Activated T-helper 2 cell treated with anti-CD3 and anti-CD28 coated beads, Interferon-gamma antibody, Interleukin-2, Interleukin-4, amounts not matched to agents 10 μg/mL and 5 μg/mL and 100 μg/mL, durations not matched to agents 14 hours and 24 hours and 36 hours (primary cell): ENCODE measurements at regions not wholly inside any gene's neighbourhood (a gene's known extent, or its start where the extent isn't known, plus 50 kb on each side); places are given as distances from the start of the nearest gene placed in this dataset.
A peak's percentile ranks its signal among the peaks of the same experiment; 100 is the strongest.

Experiments used
- DNase-seq: peaks from one replicate; pipeline ENCODE4 v3.0.0; 2021; ENCODE audit warnings: low spot score
- H3K27ac Mint-ChIP-seq: one replicate; pipeline ENCODE4 v1.8.0; 2021; ENCODE audit warnings: mixed read lengths
- H3K27me3 Mint-ChIP-seq: one replicate; pipeline ENCODE4 v1.8.0; 2021; ENCODE audit warnings: low read depth, mixed read lengths
- H3K36me3 Mint-ChIP-seq: one replicate; pipeline ENCODE4 v1.8.0; 2021; ENCODE audit warnings: low read depth, mixed read lengths
- H3K4me1 Mint-ChIP-seq: one replicate; pipeline ENCODE4 v1.8.0; 2021; ENCODE audit warnings: low read depth, mixed read lengths
- H3K4me3 Mint-ChIP-seq: one replicate; pipeline ENCODE4 v1.8.0; 2021; ENCODE audit warnings: low read depth, mild to moderate bottlenecking, moderate library complexity, mixed read lengths
- H3K9me3 Mint-ChIP-seq: one replicate; pipeline ENCODE4 v1.8.0; 2021; ENCODE audit warnings: mixed read lengths
- intact Hi-C: fragments of 100-400 bp; cut with micrococcal nuclease; formaldehyde crosslinking; loops from one replicate; pipeline ENCODE4 v1.15.1; 2023

DNA sequence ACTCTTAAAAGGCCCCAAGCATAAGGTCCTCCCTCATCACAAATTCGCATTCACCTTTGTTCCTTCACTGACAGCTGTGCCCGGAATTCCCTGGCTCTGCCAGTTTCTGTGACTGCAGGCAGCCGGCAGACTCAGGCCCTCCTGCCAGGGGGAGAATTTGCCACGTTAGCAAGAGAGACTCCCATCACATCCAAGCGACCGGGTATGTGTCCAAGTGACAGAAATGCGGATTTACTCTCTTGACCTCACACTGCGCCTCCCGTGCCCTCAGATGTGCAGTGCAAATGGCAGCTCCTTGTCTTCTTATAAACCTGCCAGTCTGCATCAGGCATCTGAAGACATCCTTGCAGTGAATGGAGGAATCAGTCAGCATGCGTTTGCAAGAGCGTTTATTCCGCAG, 187.1 kb upstream of the WWC1 start:
- no peak overlapping the region for H3K27ac Mint-ChIP-seq
- H3K9me3 Mint-ChIP-seq: no peaks in the 10 kb centered on the region
- H3K27me3 Mint-ChIP-seq: peaks cover 2% of the 10 kb centered on the region
- H3K4me1 Mint-ChIP-seq: no peaks in the 10 kb centered on the region
- intact Hi-C loops: no loop called here
- DNase-seq: no peak
- H3K36me3 Mint-ChIP-seq: no peaks in the 10 kb centered on the region
- no peak overlapping the region for H3K4me3 Mint-ChIP-seq

DNA sequence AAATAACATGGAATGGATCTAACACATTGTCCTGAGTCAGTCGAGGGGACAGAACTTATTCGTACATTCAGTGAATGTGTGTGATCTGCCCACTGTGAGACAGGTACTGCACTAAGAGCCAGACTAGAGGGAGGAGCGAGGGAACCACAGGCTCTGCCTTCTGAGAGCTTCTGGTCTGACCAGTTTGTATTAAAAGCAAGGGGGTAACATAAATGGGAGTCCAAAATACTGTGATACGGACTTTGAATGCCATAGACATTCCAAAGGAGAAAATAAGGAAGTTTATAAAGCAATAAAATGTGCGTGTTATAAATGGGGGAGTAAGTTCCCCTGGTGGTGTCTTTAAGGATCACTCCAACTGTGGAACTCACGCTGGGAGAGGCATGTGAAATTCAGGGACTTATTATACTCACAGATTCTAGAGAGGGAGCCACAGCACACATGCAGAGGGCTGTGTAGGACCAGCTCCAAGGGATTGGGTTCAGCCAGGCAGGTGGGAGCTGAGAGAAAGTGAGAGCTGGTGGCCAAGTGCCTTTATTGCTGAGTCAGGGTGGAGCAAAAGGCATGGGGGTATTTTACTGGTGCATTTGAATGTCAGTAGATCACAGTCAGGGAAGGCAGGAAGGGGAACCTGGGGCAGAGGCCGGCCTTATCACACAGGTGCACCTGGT, 186.5 kb upstream of the WWC1 start:
- H3K27ac Mint-ChIP-seq: no peak overlapping the region
- intact Hi-C loops: no loop called here
- H3K27me3 Mint-ChIP-seq: peaks cover 2% of the 10 kb centered on the region
- no peaks in the 10 kb centered on the region for H3K4me1 Mint-ChIP-seq
- no peaks in the 10 kb centered on the region for H3K9me3 Mint-ChIP-seq
- no peak for DNase-seq
- no peaks in the 10 kb centered on the region for H3K36me3 Mint-ChIP-seq
- no peak overlapping the region for H3K4me3 Mint-ChIP-seq

DNA sequence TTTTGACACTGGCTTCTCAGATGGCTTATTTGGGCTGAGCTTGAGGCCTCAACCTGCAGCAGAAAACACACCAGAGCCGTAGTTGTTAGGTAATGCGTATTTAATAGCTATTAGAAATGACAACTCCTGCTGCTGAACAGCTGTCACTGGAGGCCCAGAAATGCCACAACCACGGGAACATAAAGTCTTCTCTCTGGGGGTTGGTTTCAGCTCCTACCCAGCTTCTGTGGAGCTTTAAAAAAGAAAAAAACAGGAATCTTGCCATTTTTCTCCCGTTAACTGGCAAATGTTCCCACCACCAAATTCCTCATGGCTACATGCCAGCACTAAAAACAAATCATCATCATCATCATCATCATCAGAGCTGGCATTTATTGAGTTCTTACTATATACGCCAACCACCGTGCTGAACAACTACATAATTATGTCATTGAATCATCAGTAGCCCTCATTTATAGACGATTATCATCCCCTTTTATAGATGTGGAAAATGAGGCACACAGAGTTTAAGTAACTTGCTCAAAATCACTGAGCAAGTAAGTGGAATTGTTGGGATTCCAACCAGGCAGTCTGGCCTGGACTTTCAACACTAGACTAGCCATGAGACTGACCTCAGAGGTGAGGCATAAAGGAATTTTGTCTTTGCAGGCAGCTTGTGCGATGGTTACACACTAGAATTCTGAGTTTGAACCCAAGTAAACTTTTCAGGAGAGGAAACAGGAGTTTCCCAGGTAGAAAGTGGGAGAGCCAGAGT, 185.3 kb upstream of the WWC1 start:
- H3K36me3 Mint-ChIP-seq: no peaks in the 10 kb centered on the region
- H3K4me3 Mint-ChIP-seq: no peak overlapping the region
- intact Hi-C loops: no loop called here
- H3K27me3 Mint-ChIP-seq: peaks cover 6% of the 10 kb centered on the region
- DNase-seq: no peak
- no peak overlapping the region for H3K27ac Mint-ChIP-seq
- no peaks in the 10 kb centered on the region for H3K9me3 Mint-ChIP-seq
- H3K4me1 Mint-ChIP-seq: no peaks in the 10 kb centered on the region

DNA sequence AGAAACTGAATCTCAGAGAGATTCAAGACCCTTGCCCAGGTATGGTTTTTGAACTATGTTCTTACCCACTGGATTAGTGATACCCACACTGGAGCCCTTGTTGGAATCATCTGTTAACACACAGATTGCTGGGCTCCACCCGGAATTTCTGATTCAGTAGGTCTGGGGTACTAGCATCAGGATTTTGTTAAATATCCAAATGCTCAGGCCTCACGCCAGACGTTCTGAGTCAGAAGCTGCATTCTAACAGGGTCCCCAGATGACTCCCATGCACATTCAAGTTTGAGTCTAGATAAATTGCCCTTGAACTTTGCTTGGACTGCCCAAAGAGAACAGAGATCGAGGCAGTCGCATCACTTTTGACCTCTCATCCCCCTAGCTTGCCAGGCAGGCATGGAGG, 182.0 kb upstream of the WWC1 start:
- H3K27me3 Mint-ChIP-seq: peaks cover 9% of the 10 kb centered on the region
- no peaks in the 10 kb centered on the region for H3K9me3 Mint-ChIP-seq

DNA sequence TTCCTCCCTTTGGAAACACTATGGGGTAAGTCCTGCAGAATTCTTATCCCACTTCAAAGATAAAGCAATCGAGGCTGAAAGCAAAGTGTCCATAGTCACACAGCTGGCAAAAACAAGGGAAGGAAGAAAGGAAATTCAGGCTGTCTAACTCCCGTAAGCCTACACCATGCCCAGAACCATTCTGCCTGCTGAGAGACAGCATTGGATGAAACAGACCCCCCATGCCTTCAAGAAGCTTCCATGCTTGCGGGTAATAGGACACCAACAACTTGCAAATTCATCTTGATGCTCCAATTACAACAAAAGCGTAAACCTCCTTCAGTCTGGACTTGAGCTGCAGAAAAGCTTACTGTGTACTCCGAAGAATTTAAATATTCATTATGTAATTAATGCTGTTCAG, 181.1 kb upstream of the WWC1 start:
- Mint-ChIP-seq H3K36me3 (no peaks in the 10 kb centered on the region), H3K27me3 (peaks cover 8% of the 10 kb centered on the region), H3K27ac (no peak overlapping the region), H3K9me3 (no peaks in the 10 kb centered on the region), H3K4me3 (no peak overlapping the region), H3K4me1 (no peaks in the 10 kb centered on the region)
- DNase-seq: no peak
- intact Hi-C loops: no loop called here

More for the DNA sequence above, 182.0 kb upstream of the WWC1 start:
- Mint-ChIP-seq H3K4me3 (no peak overlapping the region), H3K27ac (no peak overlapping the region), H3K4me1 (no peaks in the 10 kb centered on the region), H3K36me3 (no peaks in the 10 kb centered on the region)
- DNase-seq: no peak
- intact Hi-C loops: no loop called here

DNA sequence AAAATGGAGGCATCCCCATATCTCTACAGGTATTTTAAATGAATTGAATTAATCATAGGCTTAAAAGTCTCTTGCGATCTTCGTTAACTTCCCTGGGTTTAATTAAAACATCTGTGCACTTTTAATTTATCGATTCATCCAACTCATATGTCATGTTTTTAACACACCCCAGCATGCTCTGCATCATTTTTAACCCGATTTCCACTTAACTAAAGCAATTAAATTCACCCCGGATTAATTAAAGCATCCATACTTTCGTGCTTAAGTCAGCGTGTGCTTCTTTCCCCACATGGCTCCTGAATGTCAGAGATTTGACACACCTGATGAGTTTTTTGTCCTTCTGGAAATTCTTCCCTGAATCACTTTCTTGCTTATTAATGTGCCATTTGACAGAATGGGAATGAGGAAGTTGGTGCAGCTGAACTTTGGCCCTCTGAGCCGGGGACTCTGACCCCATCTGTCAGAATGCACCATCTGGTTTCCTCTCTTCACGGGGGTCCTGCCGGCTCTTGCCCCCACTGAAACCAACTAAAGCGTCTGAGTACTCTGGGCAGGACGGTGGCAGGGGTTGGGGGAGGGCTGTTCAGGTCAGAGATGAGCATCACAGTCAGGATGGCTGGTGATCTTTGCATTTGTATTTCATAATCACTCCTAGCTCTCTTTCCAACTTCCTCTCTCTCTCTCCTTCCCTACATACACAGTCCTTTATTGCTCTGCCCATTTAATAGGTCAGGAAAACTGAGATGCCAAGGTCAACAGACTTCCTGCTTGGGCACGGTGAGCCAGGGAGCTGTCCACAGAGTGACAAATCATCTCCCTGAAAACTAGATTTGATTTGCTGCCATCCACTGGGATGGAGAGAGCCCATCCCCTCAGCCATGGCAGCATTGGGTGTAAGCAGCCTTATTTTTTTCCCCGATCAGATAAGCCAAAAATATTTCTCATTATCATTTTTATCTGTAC, 180.3 kb upstream of the WWC1 start:
- H3K9me3 Mint-ChIP-seq: no peaks in the 10 kb centered on the region
- H3K4me3 Mint-ChIP-seq: no peak overlapping the region
- intact Hi-C loops: no loop called here
- H3K4me1 Mint-ChIP-seq: no peaks in the 10 kb centered on the region
- H3K27ac Mint-ChIP-seq: no peak overlapping the region
- no peak for DNase-seq
- H3K27me3 Mint-ChIP-seq: peaks cover 9% of the 10 kb centered on the region
- no peaks in the 10 kb centered on the region for H3K36me3 Mint-ChIP-seq

DNA sequence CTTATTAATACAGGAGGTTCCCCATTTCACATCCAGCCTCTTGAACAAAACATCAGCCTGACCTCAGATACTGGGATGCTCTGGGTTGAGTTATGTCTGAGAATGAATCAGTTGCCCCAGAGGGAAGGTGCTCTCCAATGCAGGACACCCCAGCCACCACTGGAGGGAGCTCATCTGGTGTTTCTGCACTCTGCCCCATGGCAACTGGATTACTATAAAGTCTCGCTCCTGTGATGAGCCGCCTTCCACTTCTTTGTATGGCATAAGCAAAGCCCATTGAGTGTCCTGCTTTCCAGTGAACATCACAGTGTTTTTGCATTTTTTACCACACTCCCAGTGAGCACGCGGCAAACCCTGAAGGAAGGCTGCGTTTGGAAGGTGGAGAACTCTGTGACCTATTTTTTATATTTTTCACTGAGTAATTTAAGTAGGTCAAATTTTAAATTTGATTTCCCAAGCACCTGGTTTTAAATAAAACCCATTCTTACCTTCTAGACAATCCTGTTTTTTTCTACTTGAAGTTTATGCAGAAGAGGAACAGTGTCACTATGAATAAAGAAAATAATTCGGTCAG, 176.9 kb upstream of the WWC1 start:
- peak; percentile 12 for DNase-seq
- Mint-ChIP-seq H3K27me3 (peaks cover 9% of the 10 kb centered on the region), H3K9me3 (no peaks in the 10 kb centered on the region), H3K4me3 (no peak overlapping the region), H3K4me1 (peaks cover 3% of the 10 kb centered on the region), H3K36me3 (no peaks in the 10 kb centered on the region), H3K27ac (no peak overlapping the region)
- intact Hi-C loops: loop anchor here (1.0 kb wide), 1 partner anchor 105 kb away; no protein-coding TSS in a partner anchor

DNA sequence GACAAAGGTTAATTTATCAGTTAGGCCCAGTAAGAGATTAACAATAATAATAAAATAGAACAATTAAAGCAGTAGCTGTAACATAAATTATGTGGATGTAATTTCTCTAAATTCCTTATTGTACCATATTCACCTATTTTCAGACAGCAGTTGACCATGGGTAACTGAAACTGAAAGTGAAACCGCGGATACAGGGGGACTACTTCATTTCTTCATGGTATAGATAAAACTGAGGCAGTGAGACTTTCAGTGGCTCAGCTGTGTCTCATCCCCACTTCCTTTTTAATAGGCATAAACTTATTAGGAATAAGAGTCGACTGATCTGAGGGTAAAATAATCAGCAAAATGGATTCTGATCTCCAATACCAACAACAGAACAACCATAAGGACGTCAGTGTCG, 174.0 kb upstream of the WWC1 start:
- H3K27ac Mint-ChIP-seq: no peak overlapping the region
- peaks cover 1% of the 10 kb centered on the region for H3K27me3 Mint-ChIP-seq
- intact Hi-C loops: no loop called here
- H3K4me3 Mint-ChIP-seq: no peak overlapping the region
- H3K9me3 Mint-ChIP-seq: no peaks in the 10 kb centered on the region
- H3K36me3 Mint-ChIP-seq: no peaks in the 10 kb centered on the region
- H3K4me1 Mint-ChIP-seq: peaks cover 10% of the 10 kb centered on the region
- DNase-seq: no peak

DNA sequence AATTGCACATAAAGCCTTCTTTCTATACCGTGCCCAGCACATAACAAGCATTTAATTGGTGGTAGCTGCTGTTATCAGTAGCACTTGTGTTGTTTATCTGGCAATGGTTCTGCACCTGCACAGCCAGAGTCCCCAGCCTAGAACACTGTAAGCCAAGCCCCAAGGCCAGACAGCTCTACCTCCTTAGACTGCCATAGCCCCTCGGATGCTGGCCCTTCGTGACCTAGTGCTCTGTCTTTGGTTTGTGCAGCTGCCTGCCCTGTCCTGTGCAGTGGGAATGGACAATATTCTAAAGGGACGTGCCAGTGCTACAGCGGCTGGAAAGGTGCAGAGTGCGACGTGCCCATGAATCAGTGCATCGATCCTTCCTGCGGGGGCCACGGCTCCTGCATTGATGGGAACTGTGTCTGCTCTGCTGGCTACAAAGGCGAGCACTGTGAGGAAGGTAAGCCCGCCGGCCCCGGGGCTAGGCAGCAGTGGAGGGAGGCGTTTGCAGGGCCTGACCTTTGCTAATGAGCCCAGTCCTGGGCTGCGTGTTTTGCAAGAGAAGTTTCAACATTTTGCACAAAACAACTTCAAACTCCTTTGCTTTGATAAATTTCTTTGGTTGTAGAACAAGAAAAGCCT, 173.3 kb upstream of the WWC1 start:
- peaks cover 12% of the 10 kb centered on the region for H3K4me1 Mint-ChIP-seq

DNA sequence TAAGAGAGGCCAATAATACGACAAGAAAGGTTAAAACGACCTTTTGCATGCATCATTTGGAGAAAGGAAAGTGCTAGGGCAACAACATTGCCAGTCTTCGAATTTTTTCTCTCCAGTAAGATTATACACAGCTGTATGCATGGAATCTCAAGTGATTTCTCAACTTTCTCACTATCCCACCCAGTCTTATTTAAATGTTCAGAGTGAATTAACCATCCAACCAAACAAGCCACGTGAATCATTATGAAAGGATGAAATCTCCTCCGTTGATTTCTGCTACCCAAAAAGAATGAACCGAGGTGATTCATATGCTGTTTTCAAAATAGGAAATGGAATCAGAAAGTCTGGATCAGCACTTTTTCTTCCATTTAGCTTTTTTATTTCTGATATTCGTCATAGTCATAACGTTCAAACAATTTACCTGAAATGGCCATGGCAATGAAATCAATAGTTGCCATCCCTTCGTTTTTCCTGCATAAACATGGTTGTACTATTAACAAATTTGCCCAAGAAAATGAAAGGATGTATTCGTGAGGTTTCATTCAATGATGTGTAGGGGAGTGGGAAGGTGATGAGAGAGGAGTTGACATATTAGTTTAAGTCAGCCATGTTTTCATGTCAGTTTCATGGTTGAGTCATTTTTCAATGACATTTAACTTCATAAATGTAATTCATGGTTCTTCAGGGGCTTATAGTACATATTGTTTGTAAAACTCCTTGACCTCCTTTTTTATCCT, 170.9 kb upstream of the WWC1 start:
- intact Hi-C loops: loop anchor here (2.0 kb wide), 1 partner anchor 106 kb away; no protein-coding TSS in a partner anchor
- H3K9me3 Mint-ChIP-seq: no peaks in the 10 kb centered on the region

More for the DNA sequence above, 173.3 kb upstream of the WWC1 start:
- H3K9me3 Mint-ChIP-seq: no peaks in the 10 kb centered on the region
- no peaks in the 10 kb centered on the region for H3K36me3 Mint-ChIP-seq
- intact Hi-C loops: no loop called here
- no peak overlapping the region for H3K27ac Mint-ChIP-seq
- DNase-seq: no peak
- H3K27me3 Mint-ChIP-seq: peaks cover 1% of the 10 kb centered on the region
- H3K4me3 Mint-ChIP-seq: no peak overlapping the region

DNA sequence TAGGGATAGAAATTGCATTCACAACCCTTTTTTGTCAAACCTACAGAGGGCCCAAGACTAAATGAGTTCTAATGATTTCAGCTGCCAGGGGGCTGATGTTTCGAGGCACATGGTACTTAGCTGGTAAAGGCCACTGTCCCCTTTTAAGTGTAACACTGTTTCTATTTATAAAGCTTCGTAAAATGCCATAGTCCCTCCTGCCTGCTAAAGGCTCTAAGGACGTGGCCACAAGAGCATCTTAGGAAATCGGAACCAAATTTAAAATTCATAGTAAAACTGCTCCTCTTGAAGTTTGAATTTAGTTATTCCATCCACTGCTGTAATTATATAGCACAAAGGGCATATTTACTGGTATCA, 170.3 kb upstream of the WWC1 start:
- Mint-ChIP-seq H3K4me3 (no peak overlapping the region), H3K4me1 (peaks cover 27% of the 10 kb centered on the region), H3K9me3 (no peaks in the 10 kb centered on the region), H3K27ac (no peak overlapping the region), H3K27me3 (no peaks in the 10 kb centered on the region), H3K36me3 (no peaks in the 10 kb centered on the region)
- no peak for DNase-seq
- intact Hi-C loops: loop anchor here (2.0 kb wide), 1 partner anchor 106 kb away; no protein-coding TSS in a partner anchor

More for the DNA sequence above, 170.9 kb upstream of the WWC1 start:
- no peaks in the 10 kb centered on the region for H3K36me3 Mint-ChIP-seq
- DNase-seq: no peak
- peak overlapping the region; percentile 50 for H3K27ac Mint-ChIP-seq
- H3K4me3 Mint-ChIP-seq: no peak overlapping the region
- H3K4me1 Mint-ChIP-seq: peaks cover 27% of the 10 kb centered on the region
- H3K27me3 Mint-ChIP-seq: peaks cover 1% of the 10 kb centered on the region
